ENCODE measurements at regions not wholly inside any gene's neighbourhood (a gene's known extent, or its start where the extent isn't known, plus 50 kb on each side); places are given as distances from the start of the nearest gene placed in this dataset.

- TF ChIP-seq EZH2 (IDR thresholded peaks at IDR 0.05; ENCODE audit: borderline replicate concordance) (no peak), CTCF (IDR thresholded peaks at IDR 0.05; ENCODE audit: poor library complexity) (no peak), EZH2phosphoT487 (IDR thresholded peaks at IDR 0.05; ENCODE audit: low read depth, severe bottlenecking, unreplicated experiment) (no peak)
These were observed 547.4 kb upstream of the IL12A start for GRCh38 chr3:159441279-159441678.

Data from hepatocyte (in vitro differentiated cells).